H9 (cell line): ENCODE measurements at regions not wholly inside any gene's neighbourhood (a gene's known extent, or its start where the extent isn't known, plus 50 kb on each side); places are given as distances from the start of the nearest gene placed in this dataset.

Experiments
- DNase-seq: peaks from one replicate; pipeline ENCODE4 v3.0.0-alpha.2; 2017
- H2AFZ ChIP-seq: one replicate; pipeline ENCODE4 v1.6.1; 2013; ENCODE audit warnings: mild to moderate bottlenecking, low read length, control low read depth, moderate library complexity
- H2AK5ac ChIP-seq: 2 replicates; pipeline ENCODE4 v1.6.1; 2013; ENCODE audit warnings: low read length, control low read depth, mixed read lengths; ENCODE audit not compliant: insufficient read length
- H2BK120ac ChIP-seq: one replicate; pipeline ENCODE4 v1.6.1; 2013; ENCODE audit warnings: low read depth, mild to moderate bottlenecking, low read length, control low read depth, inconsistent platforms; ENCODE audit not compliant: poor library complexity, severe bottlenecking
- H2BK12ac ChIP-seq: 2 replicates; pipeline ENCODE4 v1.6.1; 2013; ENCODE audit warnings: low read length, control low read depth, mixed read lengths, low read depth; ENCODE audit not compliant: insufficient read length
- H2BK15ac ChIP-seq: 2 replicates; pipeline ENCODE4 v1.6.1; 2013; ENCODE audit warnings: low read depth, low read length, control low read depth
- H2BK20ac ChIP-seq: one replicate; pipeline ENCODE4 v1.6.1; 2013; ENCODE audit warnings: low read depth, mild to moderate bottlenecking, low read length, control low read depth, inconsistent platforms; ENCODE audit not compliant: poor library complexity, severe bottlenecking
- H2BK5ac ChIP-seq: 2 replicates; pipeline ENCODE4 v1.6.1; 2013; ENCODE audit warnings: low read length, control low read depth, mixed read lengths; ENCODE audit not compliant: insufficient read length
- H3K14ac ChIP-seq: 2 replicates; pipeline ENCODE4 v1.6.1; 2013; ENCODE audit warnings: low read length, control low read depth; ENCODE audit not compliant: insufficient read depth
- H3K18ac ChIP-seq: 2 replicates; pipeline ENCODE4 v1.6.1; 2013; ENCODE audit warnings: low read depth, mild to moderate bottlenecking, mixed read lengths, low read length, control low read depth; ENCODE audit not compliant: insufficient read length
- H3K23ac ChIP-seq: 2 replicates; pipeline ENCODE4 v1.6.1; 2013; ENCODE audit warnings: low read length, control low read depth, mixed read lengths, low read depth; ENCODE audit not compliant: insufficient read length
- H3K23me2 ChIP-seq: 2 replicates; pipeline ENCODE4 v1.6.1; 2013; ENCODE audit warnings: low read depth, mild to moderate bottlenecking, mixed read lengths, low read length, control low read depth; ENCODE audit not compliant: insufficient read length, poor library complexity, severe bottlenecking
- H3K27ac ChIP-seq: 2 replicates; pipeline ENCODE4 v1.5.1; 2013; ENCODE audit warnings: low read length, control low read depth, mixed read lengths, low read depth; ENCODE audit not compliant: insufficient read length
- H3K27me3 ChIP-seq: 2 replicates; pipeline ENCODE4 v1.6.1; 2013; ENCODE audit warnings: low read length, control low read depth, inconsistent platforms; ENCODE audit not compliant: insufficient read depth
- H3K4ac ChIP-seq: 2 replicates; pipeline ENCODE4 v1.6.1; 2013; ENCODE audit warnings: low read depth, mild to moderate bottlenecking, control low read depth, inconsistent platforms, low read length, moderate library complexity
- H3K4me1 ChIP-seq: 2 replicates; pipeline ENCODE4 v1.6.1; 2013; ENCODE audit warnings: low read length, control low read depth, inconsistent platforms; ENCODE audit not compliant: insufficient read depth
- H3K4me2 ChIP-seq: 2 replicates; pipeline ENCODE4 v1.6.1; 2013; ENCODE audit warnings: low read length, control low read depth, mixed read lengths; ENCODE audit not compliant: insufficient read length, insufficient read depth
- H3K56ac ChIP-seq: 2 replicates; pipeline ENCODE4 v1.6.1; 2013; ENCODE audit warnings: low read depth, mild to moderate bottlenecking, mixed read lengths, low read length, control low read depth; ENCODE audit not compliant: insufficient read length
- H3K79me1 ChIP-seq: 2 replicates; pipeline ENCODE4 v1.6.1; 2013; ENCODE audit warnings: low read depth, mild to moderate bottlenecking, moderate library complexity, low read length, control low read depth, inconsistent platforms; ENCODE audit not compliant: insufficient read depth, poor library complexity, severe bottlenecking
- H3K79me2 ChIP-seq: 2 replicates; pipeline ENCODE4 v1.6.1; 2013; ENCODE audit warnings: low read length, control low read depth, inconsistent platforms; ENCODE audit not compliant: insufficient read depth
- H3K9ac ChIP-seq: 2 replicates; pipeline ENCODE4 v1.6.1; 2013; ENCODE audit warnings: low read length, control low read depth, mixed read lengths; ENCODE audit not compliant: insufficient read length; ENCODE audit errors: extremely low read depth
- H3K9me3 ChIP-seq: one replicate; pipeline ENCODE4 v1.6.1; 2013; ENCODE audit warnings: low read depth, low read length, inconsistent platforms; ENCODE audit not compliant: control insufficient read depth
- H3T11ph ChIP-seq: one replicate; pipeline ENCODE4 v1.6.1; 2013; ENCODE audit warnings: mild to moderate bottlenecking, low read length, control low read depth, inconsistent platforms
- H4K20me1 ChIP-seq: one replicate; pipeline ENCODE4 v1.6.1; 2013; ENCODE audit not compliant: control insufficient read depth, insufficient read length, insufficient read depth
- H4K5ac ChIP-seq: 2 replicates; pipeline ENCODE4 v1.6.1; 2013; ENCODE audit warnings: low read depth, mild to moderate bottlenecking, mixed read lengths, low read length, control low read depth; ENCODE audit not compliant: insufficient read length
- H4K8ac ChIP-seq: replicated peaks from 2 replicates; pipeline ENCODE4 v1.6.1; 2013; ENCODE audit warnings: low read length, control low read depth, mixed read lengths, low read depth; ENCODE audit not compliant: insufficient read length
- H4K91ac ChIP-seq: 2 replicates; pipeline ENCODE4 v1.6.1; 2013; ENCODE audit warnings: low read depth, mild to moderate bottlenecking, moderate library complexity, mixed read lengths, low read length, control low read depth; ENCODE audit not compliant: insufficient read length
- H3K27ac Mint-ChIP-seq, 3 experiments: 2 replicates in 2 of 3; 3 replicates in 1 of 3; pipeline ENCODE4 v1.8.0; 2020 to 2021; ENCODE audit warnings: mixed read lengths in 3 of 3, mild to moderate bottlenecking in 1 of 3, moderate library complexity in 1 of 3
- H3K27me3 Mint-ChIP-seq: 2 replicates; pipeline ENCODE4 v1.8.0; 2021; ENCODE audit warnings: low read depth, mild to moderate bottlenecking, moderate library complexity, mixed read lengths
- H3K36me3 Mint-ChIP-seq, 3 experiments: 2 replicates in 2 of 3; 3 replicates in 1 of 3; pipeline ENCODE4 v1.8.0; 2020 to 2021; ENCODE audit warnings: low read depth in 3 of 3, mixed read lengths in 3 of 3; ENCODE audit not compliant: insufficient read depth in 1 of 3
- H3K4me1 Mint-ChIP-seq, 2 experiments: 2 replicates each; pipeline ENCODE4 v1.8.0; 2020; ENCODE audit warnings: mixed read lengths in 2 of 2
- H3K4me3 Mint-ChIP-seq, 2 experiments: 2 replicates in 1 of 2; 3 replicates in 1 of 2; pipeline ENCODE4 v1.8.0; 2020 to 2021; ENCODE audit warnings: mild to moderate bottlenecking in 2 of 2, mixed read lengths in 2 of 2, moderate library complexity in 1 of 2
- H3K9me3 Mint-ChIP-seq, 2 experiments: 2 replicates in 1 of 2; 3 replicates in 1 of 2; pipeline ENCODE4 v1.8.0; 2020; ENCODE audit warnings: mild to moderate bottlenecking in 2 of 2, mixed read lengths in 2 of 2, moderate library complexity in 1 of 2
- WGBS: extraction: QIAGEN DNeasy Blood & Tissue Kit; methylation state at CpG from one replicate; pipeline ENCODE4 v1.1.7; 2013; ENCODE audit warnings: missing lambda C conversion rate, low lambda C conversion rate, mixed read lengths; ENCODE audit not compliant: insufficient read length; ENCODE audit errors: extremely low coverage; 5-methylcytosine and 5-hydroxymethylcytosine counted together
- TF ChIP-seq, protein P1 (sequence below): fragments of 200-600 bp; sonication (generic); conservative IDR thresholded peaks from 3 replicates; pipeline ENCODE4 v1.8.0; 2021; ENCODE audit warnings: antibody characterized with exemption, mild to moderate bottlenecking

DNA sequence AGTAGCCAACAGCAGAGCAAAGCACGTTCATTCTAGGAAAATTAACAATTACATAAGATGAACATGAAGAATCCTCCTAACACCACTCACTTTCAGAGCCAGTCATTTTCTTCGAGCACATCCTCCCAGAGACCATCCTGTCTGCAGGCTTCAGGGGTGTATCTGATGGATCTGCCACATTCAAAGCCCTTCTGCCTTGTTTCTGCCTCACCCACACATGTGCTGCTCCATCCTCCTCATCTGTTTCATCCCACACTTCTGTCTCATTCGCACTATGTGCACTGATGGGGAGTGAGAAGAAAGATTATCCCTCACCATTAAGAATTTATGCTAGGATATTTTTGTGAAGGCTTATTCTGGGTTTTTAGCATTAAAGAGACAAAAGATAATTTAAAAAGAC lies 287.9 kb upstream of the PKDCC start:
- no CpG with 5 or more reads among the region's 3 CpGs for WGBS
- no peak overlapping the region for H3K56ac ChIP-seq
- H4K5ac ChIP-seq: no peak overlapping the region
- H3K23me2 ChIP-seq: no peaks in the 10 kb centered on the region
- H3K79me1 ChIP-seq: no peaks in the 10 kb centered on the region
- Mint-ChIP-seq H3K27ac (no peak overlapping the region), H3K27me3 (0 out of 2 replicates have a peak, but pooled peaks cover 2% of the 10 kb centered on the region), H3K36me3 (no peaks in the 10 kb centered on the region), H3K4me3 (no peak overlapping the region), H3K4me1 (peaks cover 0 to 7% of the 10 kb centered on the region in 2 experiments; a peak in 2 of 4 replicates), H3K9me3 (no peaks in the 10 kb centered on the region)
- H3K18ac ChIP-seq: no peak overlapping the region
- no peak overlapping the region for H3K4me2 ChIP-seq
- no peak overlapping the region for H2BK20ac ChIP-seq
- H4K91ac ChIP-seq: no peak overlapping the region
- no peak overlapping the region for H2BK15ac ChIP-seq
- no peak overlapping the region for H2BK5ac ChIP-seq
- H3K4me1 ChIP-seq: no peaks in the 10 kb centered on the region
- H4K20me1 ChIP-seq: no peaks in the 10 kb centered on the region
- no peak overlapping the region for H3T11ph ChIP-seq
- no peaks in the 10 kb centered on the region for H3K79me2 ChIP-seq
- H3K9ac ChIP-seq: no peak overlapping the region
- no peak for DNase-seq
- H3K27ac ChIP-seq: no peak overlapping the region
- H3K23ac ChIP-seq: no peak overlapping the region
- H2BK120ac ChIP-seq: no peak overlapping the region
- no peak overlapping the region for H3K14ac ChIP-seq
- H4K8ac ChIP-seq: no peak overlapping the region
- H3K27me3 ChIP-seq: no peaks in the 10 kb centered on the region
- no peak overlapping the region for H2AK5ac ChIP-seq
- no peak overlapping the region for H2BK12ac ChIP-seq
- TF ChIP-seq, protein P1, sequence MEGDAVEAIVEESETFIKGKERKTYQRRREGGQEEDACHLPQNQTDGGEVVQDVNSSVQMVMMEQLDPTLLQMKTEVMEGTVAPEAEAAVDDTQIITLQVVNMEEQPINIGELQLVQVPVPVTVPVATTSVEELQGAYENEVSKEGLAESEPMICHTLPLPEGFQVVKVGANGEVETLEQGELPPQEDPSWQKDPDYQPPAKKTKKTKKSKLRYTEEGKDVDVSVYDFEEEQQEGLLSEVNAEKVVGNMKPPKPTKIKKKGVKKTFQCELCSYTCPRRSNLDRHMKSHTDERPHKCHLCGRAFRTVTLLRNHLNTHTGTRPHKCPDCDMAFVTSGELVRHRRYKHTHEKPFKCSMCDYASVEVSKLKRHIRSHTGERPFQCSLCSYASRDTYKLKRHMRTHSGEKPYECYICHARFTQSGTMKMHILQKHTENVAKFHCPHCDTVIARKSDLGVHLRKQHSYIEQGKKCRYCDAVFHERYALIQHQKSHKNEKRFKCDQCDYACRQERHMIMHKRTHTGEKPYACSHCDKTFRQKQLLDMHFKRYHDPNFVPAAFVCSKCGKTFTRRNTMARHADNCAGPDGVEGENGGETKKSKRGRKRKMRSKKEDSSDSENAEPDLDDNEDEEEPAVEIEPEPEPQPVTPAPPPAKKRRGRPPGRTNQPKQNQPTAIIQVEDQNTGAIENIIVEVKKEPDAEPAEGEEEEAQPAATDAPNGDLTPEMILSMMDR: no peak
- no peak overlapping the region for H2AFZ ChIP-seq
- H3K9me3 ChIP-seq: no peaks in the 10 kb centered on the region
- H3K4ac ChIP-seq: no peak overlapping the region
